ENCODE measurements at regions not wholly inside any gene's neighbourhood (a gene's known extent, or its start where the extent isn't known, plus 50 kb on each side); places are given as distances from the start of the nearest gene placed in this dataset.

DNA sequence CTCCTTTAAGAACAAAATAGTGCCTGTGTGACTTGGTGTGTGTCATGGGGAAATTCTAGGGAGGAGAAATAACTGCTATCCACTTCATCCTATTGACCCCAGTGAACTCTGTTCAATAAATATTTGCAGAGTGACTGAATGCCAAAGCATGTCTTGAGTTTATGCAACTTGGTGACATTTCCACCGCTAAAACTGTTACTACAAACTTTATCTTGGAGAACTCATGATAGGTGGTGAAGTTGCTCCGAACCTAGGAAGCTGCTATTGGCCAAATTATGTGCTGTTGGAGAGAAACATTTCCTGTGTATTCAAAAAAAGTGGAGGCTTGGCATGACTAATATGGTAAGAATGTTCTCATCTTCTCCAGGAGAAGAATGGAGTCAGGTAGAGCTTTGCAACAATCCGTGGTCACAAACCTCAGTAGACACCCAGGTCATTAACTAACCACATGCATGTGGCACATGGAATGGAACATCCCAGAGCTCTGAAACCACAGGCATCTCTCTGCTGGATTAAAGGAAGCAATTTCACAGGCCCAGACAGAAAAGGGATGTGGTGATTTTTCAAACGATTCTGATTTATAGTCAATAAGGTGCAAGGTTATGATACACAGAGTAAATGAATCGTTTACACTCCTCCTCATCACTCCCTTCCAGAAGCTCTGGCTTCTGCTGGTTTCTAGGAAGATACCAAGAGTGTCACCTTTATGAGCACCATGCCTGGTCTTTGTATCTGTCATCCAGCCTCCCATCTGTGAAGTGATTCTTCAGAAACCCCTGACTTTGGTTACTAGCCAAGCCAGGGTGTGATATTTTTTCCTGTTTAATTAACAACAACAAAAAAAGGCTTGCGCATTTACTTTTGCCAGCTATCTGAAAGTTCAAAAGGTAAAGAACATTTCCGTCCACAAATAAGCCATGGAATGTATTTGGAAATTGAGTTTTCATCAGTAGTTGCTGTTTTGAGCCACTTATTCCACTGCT lies 361.1 kb downstream of the TGFB2 start:
- peak; percentile 95 for DNase-seq (ENCODE audit: extremely low read depth, low read depth)
- TF ChIP-seq CTCF (IDR thresholded peaks at IDR 0.05; ENCODE audit: low read depth, low read length, missing control alignments): no peak
- no peak overlapping the region for H3K4me3 ChIP-seq (replicated peaks; ENCODE audit: low read depth, low read length)

DNA sequence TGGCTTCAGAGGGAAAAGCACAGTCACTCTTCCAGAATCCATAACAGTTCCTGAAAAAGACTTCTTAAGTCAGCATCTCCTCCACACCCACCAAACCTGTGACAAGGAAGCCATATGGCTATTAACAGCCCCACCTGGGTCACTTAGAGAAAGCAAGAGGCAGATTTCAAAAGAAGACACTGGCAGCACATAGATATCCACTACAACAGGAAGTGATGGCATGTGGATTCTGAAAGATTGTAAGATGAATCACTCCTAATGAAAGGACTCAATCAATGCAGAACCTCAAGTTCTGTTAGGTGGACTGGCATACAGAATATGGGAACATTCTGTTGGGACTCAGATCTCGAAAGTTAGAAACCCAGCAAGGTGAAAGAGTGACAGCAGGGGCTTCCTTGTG lies 365.9 kb downstream of the TGFB2 start:
- no peak for DNase-seq (ENCODE audit: extremely low read depth, low read depth)
- H3K4me3 ChIP-seq (replicated peaks; ENCODE audit: low read depth, low read length): no peak overlapping the region
- TF ChIP-seq CTCF (IDR thresholded peaks at IDR 0.05; ENCODE audit: low read depth, low read length, missing control alignments): no peak

DNA sequence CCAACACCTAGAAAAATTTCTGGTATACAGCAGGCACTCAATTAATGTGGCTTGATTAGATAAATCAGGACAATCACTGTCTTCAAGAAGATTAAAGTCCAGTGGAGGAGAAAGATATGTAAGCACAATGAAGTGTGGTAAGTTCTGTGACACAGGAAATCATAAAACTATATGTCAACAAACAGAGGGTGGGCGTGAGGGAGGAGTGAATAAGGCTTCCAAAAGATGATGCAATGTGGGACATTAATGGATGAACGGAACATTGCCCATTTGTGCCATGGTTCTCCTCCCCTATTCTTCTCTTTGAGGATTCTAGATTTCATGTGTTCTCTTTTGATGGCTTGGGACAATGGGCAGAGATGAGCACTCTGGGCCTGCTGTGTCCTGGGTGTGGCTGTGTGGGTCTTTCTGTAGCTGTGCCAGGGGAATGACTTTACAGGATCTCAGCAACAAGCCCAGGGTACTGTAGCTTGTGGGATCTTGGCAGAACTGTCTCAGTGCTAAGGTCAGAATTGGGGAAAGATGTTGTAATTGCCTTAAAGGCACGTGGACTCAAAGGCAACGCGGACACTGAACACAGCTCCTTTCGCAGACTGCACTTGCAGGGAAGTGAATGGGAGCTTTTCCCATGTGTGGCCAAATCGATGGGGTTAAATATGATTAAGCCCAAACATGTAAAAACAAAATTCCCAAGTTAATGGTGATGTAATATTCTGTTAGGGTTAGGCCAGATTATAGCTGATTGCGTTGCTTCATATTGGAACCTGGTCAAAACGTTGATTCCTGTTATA lies 366.9 kb downstream of the TGFB2 start:
- no peak for DNase-seq (ENCODE audit: extremely low read depth, low read depth)
- H3K4me3 ChIP-seq (replicated peaks; ENCODE audit: low read depth, low read length): no peak overlapping the region
- TF ChIP-seq CTCF (IDR thresholded peaks at IDR 0.05; ENCODE audit: low read depth, low read length, missing control alignments): no peak

DNA sequence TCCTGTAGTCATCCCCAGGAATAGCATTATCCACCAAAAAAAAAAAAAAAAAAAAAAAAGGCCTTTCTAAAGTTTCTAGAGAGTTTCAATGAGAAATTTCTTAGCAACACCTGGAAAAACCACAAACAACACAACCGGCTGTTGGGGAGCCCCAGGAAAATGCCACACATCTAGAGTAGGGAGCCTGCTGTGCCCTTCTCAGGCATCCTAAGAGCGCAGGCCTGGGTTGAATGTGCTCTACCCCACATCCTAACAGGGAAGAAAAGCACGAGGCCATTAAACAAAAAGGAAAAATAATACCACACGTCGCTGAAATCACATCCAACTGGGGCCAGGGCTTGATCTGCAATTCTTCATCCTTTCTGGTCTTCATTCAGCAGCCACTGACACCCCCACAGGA lies 367.5 kb downstream of the TGFB2 start:
- H3K4me3 ChIP-seq (replicated peaks; ENCODE audit: low read depth, low read length): no peak overlapping the region
- TF ChIP-seq CTCF (IDR thresholded peaks at IDR 0.05; ENCODE audit: low read depth, low read length, missing control alignments): no peak
- DNase-seq (ENCODE audit: extremely low read depth, low read depth): no peak

- no peak overlapping the region for H3K4me3 ChIP-seq (replicated peaks; ENCODE audit: low read depth, low read length)
- no peak for TF ChIP-seq CTCF (IDR thresholded peaks at IDR 0.05; ENCODE audit: low read depth, low read length, missing control alignments)
- DNase-seq (ENCODE audit: extremely low read depth, low read depth): no peak
These were observed 371.0 kb downstream of the TGFB2 start for GRCh38 chr1:218715961-218716669.

DNA sequence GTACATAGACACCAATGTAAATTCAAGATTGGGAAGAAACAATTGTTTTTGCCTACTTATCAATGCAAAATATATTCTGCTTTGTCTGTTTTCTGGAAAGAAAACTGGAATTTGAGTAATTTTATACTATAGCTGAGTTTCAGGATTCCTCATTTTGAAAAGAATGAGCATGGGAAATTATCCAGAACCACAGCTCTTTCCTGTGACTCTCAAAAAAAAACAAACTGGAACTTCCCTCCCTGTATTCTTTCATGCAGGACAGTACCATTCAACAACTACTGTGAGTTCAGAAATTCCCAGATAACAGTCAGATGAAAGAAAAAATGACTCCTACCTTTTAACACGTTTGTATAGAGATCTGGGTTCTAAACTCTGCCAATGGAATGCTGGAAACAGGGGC lies 372.4 kb downstream of the TGFB2 start:
- no peak for TF ChIP-seq CTCF (IDR thresholded peaks at IDR 0.05; ENCODE audit: low read depth, low read length, missing control alignments)
- no peak overlapping the region for H3K4me3 ChIP-seq (replicated peaks; ENCODE audit: low read depth, low read length)
- DNase-seq (ENCODE audit: extremely low read depth, low read depth): no peak
